HG03565 (cell line): ENCODE measurements at regions not wholly inside any gene's neighbourhood (a gene's known extent, or its start where the extent isn't known, plus 50 kb on each side); places are given as distances from the start of the nearest gene placed in this dataset.
"Not testable (repeated sequence)": the region's sequence is repeated elsewhere in the genome, so short reads cannot be mapped to it uniquely, and the experiment has no call there.

ENCODE experiments used
- ATAC-seq: cut with Tn5 transposase; IDR thresholded peaks from one replicate; pipeline ENCODE4 v1.9.1; 2021; ENCODE audit warnings: mild to moderate bottlenecking, moderate library complexity; ENCODE audit not compliant: unreplicated experiment

GRCh38 chr1:194990483-194990882, 1617.8 kb downstream of the KCNT2 start:
- ATAC-seq = no peak

DNA sequence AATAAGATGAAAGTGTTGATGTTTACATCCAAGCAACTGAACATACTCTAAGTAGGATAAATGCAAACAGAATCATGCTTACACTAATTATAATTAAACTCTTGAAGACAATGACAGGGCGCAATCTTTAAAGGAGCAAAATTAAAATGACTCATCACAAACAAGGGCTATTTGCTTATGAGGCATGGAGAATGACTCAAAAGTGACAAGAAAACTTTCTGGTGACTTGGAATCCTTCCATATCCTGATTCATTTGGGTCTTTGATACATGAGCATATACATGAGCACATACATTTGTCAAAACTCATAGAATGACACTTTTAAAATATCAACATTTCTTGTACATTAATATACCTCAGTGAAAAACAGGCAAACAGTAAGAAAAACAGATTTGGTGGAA, 1632.3 kb downstream of the KCNT2 start:
- ATAC-seq = no peak

- no peak for ATAC-seq
These were observed 1639.3 kb downstream of the KCNT2 start for GRCh38 chr1:194968916-194969315.

- ATAC-seq = no peak
These were observed 1648.4 kb downstream of the KCNT2 start for GRCh38 chr1:194959795-194960194.

GRCh38 chr1:194952171-194952570, 1656.1 kb downstream of the KCNT2 start:
- ATAC-seq = no peak

DNA sequence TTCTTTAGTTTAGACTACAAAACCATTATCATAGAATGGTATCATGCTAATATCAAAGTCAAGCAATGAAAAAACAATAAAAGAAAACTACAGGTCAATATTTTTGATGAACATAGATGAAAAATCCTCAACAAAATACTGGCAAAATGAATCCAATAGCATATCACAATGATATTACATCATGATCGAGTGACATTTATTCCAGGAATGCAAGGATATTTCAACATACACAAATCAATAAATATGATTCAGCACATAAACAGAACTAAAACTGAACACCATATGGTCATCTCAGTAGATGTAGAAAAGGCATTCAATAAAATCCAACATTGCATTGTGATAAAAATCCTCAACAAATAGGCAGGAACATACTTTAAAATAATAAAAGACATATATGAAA, 1657.7 kb downstream of the KCNT2 start:
- ATAC-seq = no peak

DNA sequence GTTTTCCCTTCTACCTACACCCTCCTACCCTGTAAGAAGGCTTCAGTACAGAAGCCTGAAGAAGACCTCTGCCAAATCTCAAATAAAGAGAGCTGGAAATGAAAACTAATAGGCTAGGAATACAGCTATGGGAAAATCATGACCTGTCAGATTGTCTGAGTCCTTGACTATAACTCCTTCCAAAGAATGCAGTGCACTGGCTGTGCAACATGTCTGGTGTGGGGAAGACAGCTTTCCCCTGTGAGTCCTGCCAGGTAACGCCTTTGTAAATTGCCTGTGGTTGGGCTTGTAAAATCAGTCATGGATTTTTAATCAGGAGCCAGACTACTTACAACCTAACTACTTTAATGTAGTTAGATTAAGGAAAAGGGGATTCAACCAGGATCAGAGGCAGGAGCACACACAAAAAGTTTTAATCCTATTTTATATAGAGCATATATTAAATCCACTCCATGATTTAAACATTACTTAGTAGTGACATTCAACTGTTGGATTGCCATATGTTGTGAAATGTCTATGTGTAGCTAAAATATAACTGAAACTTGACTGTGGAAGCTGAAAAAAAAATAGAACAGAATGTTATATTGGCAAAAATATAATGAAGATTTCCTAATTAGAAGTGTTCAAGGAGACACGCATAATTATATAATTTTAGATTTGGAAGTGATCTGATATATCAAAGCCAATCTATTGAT, 1667.8 kb downstream of the KCNT2 start:
- ATAC-seq = no peak

DNA sequence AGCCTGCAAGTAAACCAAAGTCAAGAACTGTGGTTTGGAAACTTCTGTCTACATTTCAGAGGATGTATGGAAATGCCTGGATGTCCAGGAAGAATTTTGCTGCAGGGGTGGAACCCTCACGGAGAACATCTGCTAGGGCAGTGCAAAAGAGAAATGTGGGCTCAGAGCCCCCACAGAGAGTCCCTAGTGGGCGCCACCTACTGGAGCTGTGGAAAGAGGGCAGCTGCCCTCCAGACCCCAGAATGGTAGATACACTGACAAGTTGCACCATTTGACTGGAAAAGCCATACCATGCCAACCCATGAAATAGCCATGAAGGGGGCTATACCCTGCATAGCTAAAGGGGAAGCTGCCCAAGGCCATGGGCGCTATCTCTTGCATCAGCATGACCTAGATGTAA, 1672.4 kb downstream of the KCNT2 start:
- no peak for ATAC-seq

- no peak for ATAC-seq
These were observed 1677.1 kb downstream of the KCNT2 start for GRCh38 chr1:194931166-194931565.

GRCh38 chr1:194930132-194930531, 1678.1 kb downstream of the KCNT2 start:
- ATAC-seq = no peak

- no peak for ATAC-seq
These were observed 1678.9 kb downstream of the KCNT2 start for GRCh38 chr1:194929357-194929756.

- ATAC-seq = no peak
These were observed 1689.1 kb downstream of the KCNT2 start for GRCh38 chr1:194919146-194919545.

DNA sequence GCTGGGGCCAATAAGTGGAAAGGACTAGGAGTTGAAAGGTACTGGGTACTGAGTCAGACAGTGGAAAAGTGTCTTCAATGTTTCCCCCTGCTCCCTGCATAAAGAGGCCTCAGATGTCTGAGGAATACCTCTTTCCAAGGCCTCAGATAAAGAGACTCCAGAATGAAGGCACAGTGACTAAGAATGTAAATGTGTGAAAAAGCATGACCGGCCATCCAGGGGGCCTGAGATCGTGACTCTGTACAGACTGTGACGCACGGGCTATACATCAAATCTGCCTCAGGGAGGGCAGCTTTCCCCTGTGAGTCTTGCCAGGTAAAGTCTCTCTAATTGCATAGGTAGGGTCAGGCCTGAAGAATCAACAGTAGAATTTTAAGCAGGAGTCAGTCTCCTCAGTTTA, 1690.5 kb downstream of the KCNT2 start:
- ATAC-seq = no peak

- no peak for ATAC-seq
These were observed 1699.6 kb downstream of the KCNT2 start for GRCh38 chr1:194908643-194909042.

DNA sequence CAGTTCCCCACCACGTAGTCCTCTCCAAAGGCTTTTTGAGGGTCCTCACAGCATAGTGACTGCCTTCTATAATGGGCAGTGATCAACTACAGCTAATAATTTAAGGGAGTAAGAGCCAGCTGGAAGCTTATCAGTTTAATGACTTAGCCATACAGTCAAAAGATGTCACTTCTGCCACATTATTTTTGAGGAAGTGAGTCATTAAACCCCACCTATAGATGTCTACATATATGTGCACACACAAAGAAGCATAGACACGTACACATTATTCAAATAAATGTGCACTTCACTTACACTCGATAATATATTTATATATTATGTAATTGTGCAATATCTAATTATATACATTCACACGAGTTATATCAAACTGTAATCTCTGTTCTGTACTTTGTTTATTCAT, 1704.7 kb downstream of the KCNT2 start:
- no peak for ATAC-seq

- no peak for ATAC-seq
These were observed 1702.9 kb upstream of the B3GALT2 start for GRCh38 chr1:194889310-194889709.

- ATAC-seq = no peak
These were observed 1684.4 kb upstream of the B3GALT2 start for GRCh38 chr1:194870860-194871259.

GRCh38 chr1:194866153-194866552, 1679.7 kb upstream of the B3GALT2 start:
- no peak for ATAC-seq

- no peak for ATAC-seq
These were observed 1679.0 kb upstream of the B3GALT2 start for GRCh38 chr1:194865383-194865782.

DNA sequence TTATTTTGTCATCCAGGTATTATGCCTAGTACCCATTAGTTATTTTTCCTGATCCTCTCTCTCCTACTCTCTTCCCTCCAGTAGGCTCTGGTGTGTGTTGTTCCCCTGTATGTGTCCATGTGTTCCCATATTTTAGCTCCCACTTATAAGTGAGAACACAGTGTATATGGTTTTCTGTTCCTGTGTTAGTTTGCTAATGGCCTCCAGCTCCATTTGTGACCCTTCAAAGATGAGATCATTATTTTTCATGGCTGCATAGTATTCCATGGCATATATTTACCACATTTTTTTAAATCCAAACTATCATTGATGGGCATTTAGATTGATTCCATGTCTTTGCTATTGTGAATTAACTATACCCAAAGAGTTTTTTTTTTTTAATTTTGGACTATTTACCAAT, 1675.7 kb upstream of the B3GALT2 start:
- ATAC-seq = no peak

DNA sequence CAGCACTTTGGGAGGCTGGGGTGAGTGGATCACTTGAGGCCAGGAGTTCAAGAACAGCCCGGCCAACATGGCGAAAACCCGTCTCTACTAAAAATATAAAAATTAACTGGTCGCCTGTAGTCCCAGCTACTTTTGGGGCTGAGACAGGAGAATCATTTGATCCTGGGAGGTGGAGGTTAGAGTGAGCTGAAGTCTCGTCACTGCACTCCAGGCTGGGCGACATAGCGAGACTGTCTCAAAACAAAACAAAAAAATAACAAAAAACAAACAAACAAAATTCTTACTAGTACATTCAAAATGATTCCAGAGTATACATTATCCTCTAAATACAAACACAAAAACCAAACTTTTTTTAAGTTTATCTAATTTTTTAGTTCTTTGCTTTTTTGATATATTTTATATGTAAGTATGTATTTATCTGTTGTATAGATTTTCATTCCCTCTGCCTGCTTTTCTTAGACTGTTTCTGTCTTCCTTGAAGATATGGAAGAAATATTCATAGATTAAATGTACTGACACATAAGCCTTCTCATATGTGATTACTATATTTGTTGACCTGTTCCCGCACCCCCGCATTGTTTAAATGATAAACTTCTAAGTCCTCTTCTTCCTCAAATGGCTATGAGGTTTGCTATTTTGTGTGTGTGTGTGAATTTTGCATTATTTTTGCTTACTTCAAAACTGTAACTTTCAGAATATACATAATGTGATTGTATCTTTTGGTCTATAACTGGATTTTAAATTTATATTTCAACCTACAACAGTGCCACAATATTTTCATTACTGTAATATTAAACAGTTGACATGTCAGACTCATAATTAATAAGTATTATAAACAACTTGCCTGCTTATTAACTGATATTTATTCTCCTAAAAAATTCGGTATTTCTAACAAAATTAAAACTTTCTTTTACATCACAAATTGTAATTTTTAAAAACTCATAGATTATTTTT, 1674.1 kb upstream of the B3GALT2 start:
- ATAC-seq = no peak

DNA sequence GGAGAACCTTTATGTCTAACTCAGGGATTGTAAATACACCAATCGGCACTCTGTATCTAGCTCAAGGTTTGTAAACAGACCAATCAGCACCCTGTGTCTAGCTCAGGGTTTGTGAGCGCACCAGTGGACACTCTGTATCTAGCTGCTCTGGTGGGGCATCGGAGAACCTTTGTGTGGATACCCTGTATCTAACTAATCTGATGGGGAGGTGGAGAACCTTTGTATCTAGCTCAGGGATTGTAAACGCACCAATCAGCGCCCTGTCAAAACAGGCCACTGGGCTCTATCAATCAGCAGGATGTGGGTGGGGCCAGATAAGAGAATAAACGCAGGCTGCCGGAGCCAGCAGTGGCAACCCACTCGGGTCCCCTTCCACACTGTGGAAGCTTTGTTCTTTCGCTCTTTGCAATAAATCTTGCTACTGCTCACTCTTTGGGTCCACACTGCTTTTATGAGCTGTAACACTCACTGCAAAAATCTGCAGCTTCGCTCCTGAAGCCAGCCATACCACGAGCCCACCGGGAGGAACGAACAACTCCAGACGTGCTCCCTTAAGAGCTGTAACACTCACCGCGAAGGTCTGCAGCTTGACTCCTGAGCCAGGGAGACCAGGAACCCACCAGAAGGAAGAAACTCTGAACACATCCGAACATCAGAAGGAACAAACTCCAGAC, 1673.2 kb upstream of the B3GALT2 start:
- ATAC-seq = not testable (repeated sequence)
